ENCODE measurements at regions not wholly inside any gene's neighbourhood (a gene's known extent, or its start where the extent isn't known, plus 50 kb on each side); places are given as distances from the start of the nearest gene placed in this dataset.

- TF ChIP-seq CTCF (IDR thresholded peaks at IDR 0.05): no peak
- no peak overlapping the region for H3K27ac ChIP-seq
- H3K4me3 ChIP-seq: no peak overlapping the region
- no peak for DNase-seq (ENCODE audit: low spot score)
These were observed 108.8 kb downstream of the KBTBD8 start for GRCh38 chr3:67106874-67107273.

GRCh38 chr3:67109651-67110204, 111.6 kb downstream of the KBTBD8 start:
- no peak overlapping the region for H3K4me3 ChIP-seq
- TF ChIP-seq CTCF (IDR thresholded peaks at IDR 0.05): no peak
- H3K27ac ChIP-seq: no peak overlapping the region
- no peak for DNase-seq (ENCODE audit: low spot score)

- peak; percentile 39 for TF ChIP-seq CTCF (IDR thresholded peaks at IDR 0.05)
- no peak for DNase-seq (ENCODE audit: low spot score)
- H3K4me3 ChIP-seq: no peak overlapping the region
- no peak overlapping the region for H3K27ac ChIP-seq
These were observed 115.8 kb downstream of the KBTBD8 start for GRCh38 chr3:67113802-67114407.

GRCh38 chr3:67118122-67118521, 120.0 kb downstream of the KBTBD8 start:
- Histone ChIP-seq H3K27ac (no peak overlapping the region), H3K4me3 (no peak overlapping the region)
- TF ChIP-seq CTCF (IDR thresholded peaks at IDR 0.05): no peak
- no peak for DNase-seq (ENCODE audit: low spot score)

- no peak overlapping the region for H3K27ac ChIP-seq
- no peak for TF ChIP-seq CTCF (IDR thresholded peaks at IDR 0.05)
- H3K4me3 ChIP-seq: no peak overlapping the region
- no peak for DNase-seq (ENCODE audit: low spot score)
These were observed 120.5 kb downstream of the KBTBD8 start for GRCh38 chr3:67118635-67119034.

GRCh38 chr3:67123914-67124313, 125.8 kb downstream of the KBTBD8 start:
- Histone ChIP-seq H3K27ac (no peak overlapping the region), H3K4me3 (no peak overlapping the region)
- TF ChIP-seq CTCF (IDR thresholded peaks at IDR 0.05): no peak
- no peak for DNase-seq (ENCODE audit: low spot score)

GRCh38 chr3:67127254-67127653, 129.1 kb downstream of the KBTBD8 start:
- DNase-seq (ENCODE audit: low spot score): no peak
- Histone ChIP-seq H3K4me3 (no peak overlapping the region), H3K27ac (no peak overlapping the region)
- TF ChIP-seq CTCF (IDR thresholded peaks at IDR 0.05): no peak
